ENCODE measurements at regions not wholly inside any gene's neighbourhood (a gene's known extent, or its start where the extent isn't known, plus 50 kb on each side); places are given as distances from the start of the nearest gene placed in this dataset.

- TF ChIP-seq, protein P1, sequence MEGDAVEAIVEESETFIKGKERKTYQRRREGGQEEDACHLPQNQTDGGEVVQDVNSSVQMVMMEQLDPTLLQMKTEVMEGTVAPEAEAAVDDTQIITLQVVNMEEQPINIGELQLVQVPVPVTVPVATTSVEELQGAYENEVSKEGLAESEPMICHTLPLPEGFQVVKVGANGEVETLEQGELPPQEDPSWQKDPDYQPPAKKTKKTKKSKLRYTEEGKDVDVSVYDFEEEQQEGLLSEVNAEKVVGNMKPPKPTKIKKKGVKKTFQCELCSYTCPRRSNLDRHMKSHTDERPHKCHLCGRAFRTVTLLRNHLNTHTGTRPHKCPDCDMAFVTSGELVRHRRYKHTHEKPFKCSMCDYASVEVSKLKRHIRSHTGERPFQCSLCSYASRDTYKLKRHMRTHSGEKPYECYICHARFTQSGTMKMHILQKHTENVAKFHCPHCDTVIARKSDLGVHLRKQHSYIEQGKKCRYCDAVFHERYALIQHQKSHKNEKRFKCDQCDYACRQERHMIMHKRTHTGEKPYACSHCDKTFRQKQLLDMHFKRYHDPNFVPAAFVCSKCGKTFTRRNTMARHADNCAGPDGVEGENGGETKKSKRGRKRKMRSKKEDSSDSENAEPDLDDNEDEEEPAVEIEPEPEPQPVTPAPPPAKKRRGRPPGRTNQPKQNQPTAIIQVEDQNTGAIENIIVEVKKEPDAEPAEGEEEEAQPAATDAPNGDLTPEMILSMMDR (IDR thresholded peaks at IDR 0.05; ENCODE audit: partially characterized antibody, unreplicated experiment): no peak
- Mint-ChIP-seq H3K4me1 (ENCODE audit: low read depth, unreplicated experiment) (no peaks in the 10 kb centered on the region), H3K9me3 (ENCODE audit: unreplicated experiment) (no peaks in the 10 kb centered on the region), H3K27me3 (ENCODE audit: unreplicated experiment) (no peaks in the 10 kb centered on the region), H3K27ac (ENCODE audit: unreplicated experiment) (no peak overlapping the region), H3K36me3 (ENCODE audit: unreplicated experiment) (no peaks in the 10 kb centered on the region), H3K4me3 (ENCODE audit: unreplicated experiment) (no peak overlapping the region)
- no peak for DNase-seq
Measured at GRCh38 chr4:136306361-136306760, 1225.9 kb downstream of the PCDH18 start.

DNA sequence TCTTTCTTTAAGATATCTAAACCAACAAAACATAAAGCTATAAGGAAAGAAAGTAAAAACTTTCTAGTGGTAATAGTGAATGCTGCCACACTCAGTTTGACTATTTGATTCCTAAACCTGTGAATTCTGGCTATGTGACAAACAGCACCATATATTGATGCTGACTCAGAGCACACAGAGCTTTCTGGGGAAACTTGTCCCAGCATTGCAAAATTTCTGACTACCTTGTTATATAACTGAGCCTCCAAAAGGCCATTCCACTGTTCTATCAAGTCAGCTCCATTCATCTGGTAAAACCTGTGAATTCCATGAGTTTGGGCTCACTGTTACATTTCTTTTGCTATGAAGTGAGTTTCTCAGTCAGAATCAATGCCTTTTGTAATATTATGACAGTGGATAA, 1229.7 kb downstream of the PCDH18 start:
- no peak for DNase-seq
- Mint-ChIP-seq H3K27me3 (ENCODE audit: unreplicated experiment) (no peaks in the 10 kb centered on the region), H3K4me3 (ENCODE audit: unreplicated experiment) (no peak overlapping the region), H3K9me3 (ENCODE audit: unreplicated experiment) (peaks cover 1% of the 10 kb centered on the region), H3K4me1 (ENCODE audit: low read depth, unreplicated experiment) (no peaks in the 10 kb centered on the region), H3K27ac (ENCODE audit: unreplicated experiment) (no peak overlapping the region), H3K36me3 (ENCODE audit: unreplicated experiment) (no peaks in the 10 kb centered on the region)
- TF ChIP-seq, protein P1 (IDR thresholded peaks at IDR 0.05; ENCODE audit: partially characterized antibody, unreplicated experiment): no peak

- Mint-ChIP-seq H3K9me3 (ENCODE audit: unreplicated experiment) (peaks cover 1% of the 10 kb centered on the region), H3K4me3 (ENCODE audit: unreplicated experiment) (no peak overlapping the region), H3K4me1 (ENCODE audit: low read depth, unreplicated experiment) (no peaks in the 10 kb centered on the region), H3K27me3 (ENCODE audit: unreplicated experiment) (no peaks in the 10 kb centered on the region), H3K36me3 (ENCODE audit: unreplicated experiment) (no peaks in the 10 kb centered on the region), H3K27ac (ENCODE audit: unreplicated experiment) (no peak overlapping the region)
- TF ChIP-seq, protein P1 (IDR thresholded peaks at IDR 0.05; ENCODE audit: partially characterized antibody, unreplicated experiment): no peak
- no peak for DNase-seq
Measured at GRCh38 chr4:136301749-136302495, 1230.4 kb downstream of the PCDH18 start.

GRCh38 chr4:136283977-136284376, 1248.3 kb downstream of the PCDH18 start:
- DNase-seq: no peak
- peaks cover 1% of the 10 kb centered on the region for H3K9me3 Mint-ChIP-seq (ENCODE audit: unreplicated experiment)
- H3K4me3 Mint-ChIP-seq (ENCODE audit: unreplicated experiment): no peak overlapping the region
- TF ChIP-seq, protein P1 (IDR thresholded peaks at IDR 0.05; ENCODE audit: partially characterized antibody, unreplicated experiment): no peak
- no peaks in the 10 kb centered on the region for H3K27me3 Mint-ChIP-seq (ENCODE audit: unreplicated experiment)
- no peak overlapping the region for H3K27ac Mint-ChIP-seq (ENCODE audit: unreplicated experiment)
- no peaks in the 10 kb centered on the region for H3K4me1 Mint-ChIP-seq (ENCODE audit: low read depth, unreplicated experiment)
- H3K36me3 Mint-ChIP-seq (ENCODE audit: unreplicated experiment): no peaks in the 10 kb centered on the region

GRCh38 chr4:136281889-136282288, 1250.4 kb downstream of the PCDH18 start:
- H3K36me3 Mint-ChIP-seq (ENCODE audit: unreplicated experiment): no peaks in the 10 kb centered on the region
- peaks cover 1% of the 10 kb centered on the region for H3K9me3 Mint-ChIP-seq (ENCODE audit: unreplicated experiment)
- DNase-seq: no peak
- H3K27ac Mint-ChIP-seq (ENCODE audit: unreplicated experiment): no peak overlapping the region
- no peaks in the 10 kb centered on the region for H3K27me3 Mint-ChIP-seq (ENCODE audit: unreplicated experiment)
- H3K4me1 Mint-ChIP-seq (ENCODE audit: low read depth, unreplicated experiment): peaks cover 17% of the 10 kb centered on the region
- TF ChIP-seq, protein P1 (IDR thresholded peaks at IDR 0.05; ENCODE audit: partially characterized antibody, unreplicated experiment): no peak
- no peak overlapping the region for H3K4me3 Mint-ChIP-seq (ENCODE audit: unreplicated experiment)

All from glutamatergic neuron (in vitro differentiated cells).